ENCODE measurements at regions not wholly inside any gene's neighbourhood (a gene's known extent, or its start where the extent isn't known, plus 50 kb on each side); places are given as distances from the start of the nearest gene placed in this dataset.

DNA sequence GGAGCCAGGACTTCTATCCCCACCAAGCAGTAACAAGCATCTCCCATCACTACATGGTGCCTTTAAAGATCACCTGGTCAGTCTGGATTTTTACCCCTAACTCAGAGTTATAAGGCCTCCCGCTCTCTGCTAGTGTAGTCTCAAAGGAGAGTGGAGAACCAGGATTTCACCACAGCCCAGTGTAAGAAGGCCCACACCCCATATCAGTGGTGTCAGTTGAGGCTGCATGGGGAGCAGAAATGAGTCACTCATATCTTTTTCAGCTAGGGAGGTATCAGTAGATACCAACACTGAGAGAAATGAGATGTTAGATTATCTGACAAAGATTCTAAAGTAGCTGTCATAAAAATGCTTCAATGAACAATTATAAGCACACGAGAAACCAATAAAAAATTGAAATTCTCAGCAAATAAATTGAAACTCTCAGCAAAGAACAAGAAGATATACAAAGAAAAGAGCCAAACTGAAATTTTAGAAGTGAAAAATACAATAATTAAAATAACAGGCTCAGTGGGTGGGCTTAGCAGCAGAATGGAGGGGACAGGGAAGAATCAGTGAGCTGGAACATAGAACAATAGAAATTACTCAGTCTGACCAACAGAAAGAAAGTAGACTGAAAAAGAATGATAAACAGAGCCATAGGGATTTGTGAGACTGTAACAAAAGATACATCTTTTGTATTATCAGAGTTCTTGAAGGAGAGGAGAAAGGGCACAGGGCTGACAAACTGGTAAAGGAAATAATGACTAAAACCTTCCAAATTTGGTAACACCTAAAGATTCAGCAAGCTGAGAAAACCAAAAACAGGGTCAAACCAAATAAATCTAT lies 257.7 kb downstream of the ANAPC1 start:
- TF ChIP-seq, protein P1, sequence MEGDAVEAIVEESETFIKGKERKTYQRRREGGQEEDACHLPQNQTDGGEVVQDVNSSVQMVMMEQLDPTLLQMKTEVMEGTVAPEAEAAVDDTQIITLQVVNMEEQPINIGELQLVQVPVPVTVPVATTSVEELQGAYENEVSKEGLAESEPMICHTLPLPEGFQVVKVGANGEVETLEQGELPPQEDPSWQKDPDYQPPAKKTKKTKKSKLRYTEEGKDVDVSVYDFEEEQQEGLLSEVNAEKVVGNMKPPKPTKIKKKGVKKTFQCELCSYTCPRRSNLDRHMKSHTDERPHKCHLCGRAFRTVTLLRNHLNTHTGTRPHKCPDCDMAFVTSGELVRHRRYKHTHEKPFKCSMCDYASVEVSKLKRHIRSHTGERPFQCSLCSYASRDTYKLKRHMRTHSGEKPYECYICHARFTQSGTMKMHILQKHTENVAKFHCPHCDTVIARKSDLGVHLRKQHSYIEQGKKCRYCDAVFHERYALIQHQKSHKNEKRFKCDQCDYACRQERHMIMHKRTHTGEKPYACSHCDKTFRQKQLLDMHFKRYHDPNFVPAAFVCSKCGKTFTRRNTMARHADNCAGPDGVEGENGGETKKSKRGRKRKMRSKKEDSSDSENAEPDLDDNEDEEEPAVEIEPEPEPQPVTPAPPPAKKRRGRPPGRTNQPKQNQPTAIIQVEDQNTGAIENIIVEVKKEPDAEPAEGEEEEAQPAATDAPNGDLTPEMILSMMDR (IDR thresholded peaks at IDR 0.05), result no peak
- no peak for TF ChIP-seq EZH2phosphoT487 (IDR thresholded peaks at IDR 0.05)
- TF ChIP-seq EZH2 (IDR thresholded peaks at IDR 0.05), result no peak

All from neural progenitor cell (in vitro differentiated cells).